ENCODE measurements at regions not wholly inside any gene's neighbourhood (a gene's known extent, or its start where the extent isn't known, plus 50 kb on each side); places are given as distances from the start of the nearest gene placed in this dataset.
A peak's percentile ranks its signal among the peaks of the same experiment; 100 is the strongest.

GRCh38 chr5:142474431-142475094 is 149.7 kb upstream of the SPRY4 start:
- DNase-seq (ENCODE audit: low read depth), result no peak

- DNase-seq (ENCODE audit: low read depth), result no peak
Observed at GRCh38 chr5:142473038-142473437, 148.2 kb upstream of the SPRY4 start.

- peak; percentile 66 for DNase-seq (ENCODE audit: low read depth)
Observed at GRCh38 chr5:142472306-142472951, 147.6 kb upstream of the SPRY4 start.

- no peak for DNase-seq (ENCODE audit: low read depth)
Observed at GRCh38 chr5:142466195-142466971, 141.6 kb upstream of the SPRY4 start.

- no peak for DNase-seq (ENCODE audit: low read depth)
Observed at GRCh38 chr5:142465476-142465875, 140.7 kb upstream of the SPRY4 start.

GRCh38 chr5:142463904-142464303 is 139.1 kb upstream of the SPRY4 start:
- DNase-seq (ENCODE audit: low read depth), result no peak

GRCh38 chr5:142461028-142461590 is 136.3 kb upstream of the SPRY4 start:
- DNase-seq (ENCODE audit: low read depth), result no peak

GRCh38 chr5:142459209-142459608 is 134.4 kb upstream of the SPRY4 start:
- no peak for DNase-seq (ENCODE audit: low read depth)

- no peak for DNase-seq (ENCODE audit: low read depth)
Observed at GRCh38 chr5:142455856-142456255, 131.0 kb upstream of the SPRY4 start.

GRCh38 chr5:142453932-142454331 is 129.1 kb upstream of the SPRY4 start:
- DNase-seq (ENCODE audit: low read depth), result no peak

GRCh38 chr5:142450419-142450818 is 125.6 kb upstream of the SPRY4 start:
- no peak for DNase-seq (ENCODE audit: low read depth)

- no peak for DNase-seq (ENCODE audit: low read depth)
Observed at GRCh38 chr5:142447887-142448286, 123.1 kb upstream of the SPRY4 start.

- DNase-seq (ENCODE audit: low read depth), result no peak
Observed at GRCh38 chr5:142446960-142447279, 122.1 kb upstream of the SPRY4 start.

- DNase-seq (ENCODE audit: low read depth), result no peak
Observed at GRCh38 chr5:142446131-142446959, 121.5 kb upstream of the SPRY4 start.

GRCh38 chr5:142445266-142445665 is 120.4 kb upstream of the SPRY4 start:
- no peak for DNase-seq (ENCODE audit: low read depth)

GRCh38 chr5:142441616-142442015 is 116.8 kb upstream of the SPRY4 start:
- DNase-seq (ENCODE audit: low read depth), result no peak

- no peak for DNase-seq (ENCODE audit: low read depth)
Observed at GRCh38 chr5:142439207-142439860, 114.5 kb upstream of the SPRY4 start.

- DNase-seq (ENCODE audit: low read depth), result no peak
Observed at GRCh38 chr5:142438573-142438972, 113.8 kb upstream of the SPRY4 start.

- no peak for DNase-seq (ENCODE audit: low read depth)
Observed at GRCh38 chr5:142437563-142437962, 112.7 kb upstream of the SPRY4 start.

GRCh38 chr5:142435410-142436115 is 110.7 kb upstream of the SPRY4 start:
- no peak for DNase-seq (ENCODE audit: low read depth)

GRCh38 chr5:142434322-142434612 is 109.4 kb upstream of the SPRY4 start:
- DNase-seq (ENCODE audit: low read depth), result no peak

All from fibroblast of the conjunctiva (primary cell).